HL-60 (cell line): ENCODE measurements at regions not wholly inside any gene's neighbourhood (a gene's known extent, or its start where the extent isn't known, plus 50 kb on each side); places are given as distances from the start of the nearest gene placed in this dataset.

ENCODE experiments used
- DNase-seq, 2 experiments: peaks; one replicate each; pipeline ENCODE4 v3.0.0-alpha.2; 2010 to 2020; ENCODE audit warnings: low read depth in 1 of 2, low spot score in 1 of 2
- H3K27ac ChIP-seq: fragments of 250-450 bp; sonication (Bioruptor Pico); replicated peaks from 2 replicates; pipeline ENCODE4 v1.5.1; 2020; ENCODE audit warnings: mild to moderate bottlenecking, moderate library complexity
- H3K27me3 ChIP-seq: fragments of 250-450 bp; sonication (Bioruptor Pico); 2 replicates; pipeline ENCODE4 v1.5.1; 2021; ENCODE audit warnings: mild to moderate bottlenecking, moderate library complexity; ENCODE audit not compliant: insufficient read depth, poor library complexity, severe bottlenecking
- H3K4me3 ChIP-seq: replicated peaks from 2 replicates; pipeline ENCODE4 v1.5.1; 2011; ENCODE audit warnings: mild to moderate bottlenecking, control low read depth, low read length; ENCODE audit not compliant: insufficient read depth
- GABPA ChIP-seq: IDR thresholded peaks from 2 replicates; pipeline ENCODE4 v1.6.1; 2012; ENCODE audit warnings: low read depth
- POLR2AphosphoS5 ChIP-seq: IDR thresholded peaks from 2 replicates; pipeline ENCODE4 v1.6.1; 2012; ENCODE audit warnings: low read depth
- REST ChIP-seq: IDR thresholded peaks from 2 replicates; pipeline ENCODE4 v1.6.1; 2012; ENCODE audit warnings: low read depth; ENCODE audit not compliant: insufficient replicate concordance
- SPI1 ChIP-seq: IDR thresholded peaks from 2 replicates; pipeline ENCODE4 v1.6.1; 2012; ENCODE audit warnings: low read depth, mild to moderate bottlenecking, borderline replicate concordance
- TF ChIP-seq, protein P1 (sequence below): IDR thresholded peaks from one replicate; pipeline ENCODE4 v1.5.1; 2011; ENCODE audit warnings: low read length, control low read depth, inconsistent platforms; ENCODE audit not compliant: insufficient read depth

DNA sequence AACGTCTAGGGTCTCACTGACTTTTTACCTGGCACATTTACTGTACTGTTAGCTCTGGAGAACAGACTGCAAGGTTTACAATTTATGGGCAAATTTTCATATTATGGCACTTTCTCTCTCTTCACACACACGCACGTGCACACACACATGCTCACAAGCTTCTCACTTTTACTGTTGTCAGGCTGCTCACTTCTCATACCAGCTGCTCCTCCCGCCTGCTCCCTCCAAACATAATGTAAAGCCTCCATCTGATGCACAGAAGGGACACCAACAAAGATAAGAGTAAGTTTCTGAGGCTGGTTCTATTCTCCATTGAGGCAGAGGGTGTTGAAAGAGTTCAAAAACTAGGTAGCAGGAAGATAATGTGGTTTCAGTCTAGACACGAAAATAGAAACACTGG, 128.9 kb upstream of the DCLK2 start:
- no peaks in the 10 kb centered on the region for H3K27me3 ChIP-seq
- TF ChIP-seq, protein P1, sequence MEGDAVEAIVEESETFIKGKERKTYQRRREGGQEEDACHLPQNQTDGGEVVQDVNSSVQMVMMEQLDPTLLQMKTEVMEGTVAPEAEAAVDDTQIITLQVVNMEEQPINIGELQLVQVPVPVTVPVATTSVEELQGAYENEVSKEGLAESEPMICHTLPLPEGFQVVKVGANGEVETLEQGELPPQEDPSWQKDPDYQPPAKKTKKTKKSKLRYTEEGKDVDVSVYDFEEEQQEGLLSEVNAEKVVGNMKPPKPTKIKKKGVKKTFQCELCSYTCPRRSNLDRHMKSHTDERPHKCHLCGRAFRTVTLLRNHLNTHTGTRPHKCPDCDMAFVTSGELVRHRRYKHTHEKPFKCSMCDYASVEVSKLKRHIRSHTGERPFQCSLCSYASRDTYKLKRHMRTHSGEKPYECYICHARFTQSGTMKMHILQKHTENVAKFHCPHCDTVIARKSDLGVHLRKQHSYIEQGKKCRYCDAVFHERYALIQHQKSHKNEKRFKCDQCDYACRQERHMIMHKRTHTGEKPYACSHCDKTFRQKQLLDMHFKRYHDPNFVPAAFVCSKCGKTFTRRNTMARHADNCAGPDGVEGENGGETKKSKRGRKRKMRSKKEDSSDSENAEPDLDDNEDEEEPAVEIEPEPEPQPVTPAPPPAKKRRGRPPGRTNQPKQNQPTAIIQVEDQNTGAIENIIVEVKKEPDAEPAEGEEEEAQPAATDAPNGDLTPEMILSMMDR = no peak
- TF ChIP-seq REST (no peak), GABPA (no peak), POLR2AphosphoS5 (no peak), SPI1 (no peak)
- H3K27ac ChIP-seq = no peak overlapping the region
- no peak for DNase-seq
- H3K4me3 ChIP-seq = no peak overlapping the region

DNA sequence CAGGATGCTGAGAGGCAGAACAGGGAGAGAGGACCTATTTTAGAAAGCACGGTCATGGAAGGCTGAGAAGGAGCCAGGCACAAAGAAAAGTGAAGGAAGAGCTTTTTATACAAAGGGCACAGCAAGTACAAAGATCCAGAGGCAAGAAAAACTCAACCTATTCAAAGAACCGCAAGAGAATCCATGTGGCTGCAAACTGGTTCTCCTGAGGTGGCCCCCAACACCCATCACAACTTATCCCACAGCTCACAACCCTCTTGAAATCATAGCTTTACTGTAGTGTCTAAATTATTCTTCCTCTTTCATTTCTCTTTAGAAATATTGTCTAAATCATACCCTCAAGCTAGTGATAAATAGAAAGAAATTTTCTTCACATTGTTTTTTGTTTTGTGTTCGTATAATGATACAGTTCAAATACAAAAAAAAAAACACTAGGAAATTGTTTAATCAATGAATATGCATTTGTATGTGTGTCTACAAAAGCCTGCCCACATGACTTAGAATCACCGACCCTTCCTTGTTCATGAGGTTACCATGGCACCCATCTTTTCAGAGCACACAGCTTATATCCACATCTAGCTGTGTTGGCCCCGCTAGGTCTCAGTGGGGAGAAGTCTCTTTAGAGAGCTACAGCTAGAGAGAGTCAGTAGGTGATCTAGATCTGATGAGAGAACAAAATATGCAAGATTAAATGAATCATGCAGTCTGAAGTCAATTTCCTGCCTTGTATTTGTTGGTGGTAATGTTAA, 126.9 kb upstream of the DCLK2 start:
- Histone ChIP-seq H3K4me3 (no peak overlapping the region), H3K27ac (no peak overlapping the region), H3K27me3 (no peaks in the 10 kb centered on the region)
- TF ChIP-seq SPI1 = no peak
- TF ChIP-seq POLR2AphosphoS5 = no peak
- TF ChIP-seq, protein P1 = no peak
- TF ChIP-seq GABPA = no peak
- no peak for TF ChIP-seq REST
- no peak for DNase-seq

GRCh38 chr4:149952101-149952500, 126.1 kb upstream of the DCLK2 start:
- Histone ChIP-seq H3K27me3 (no peaks in the 10 kb centered on the region), H3K27ac (no peak overlapping the region), H3K4me3 (no peak overlapping the region)
- DNase-seq = no peak
- TF ChIP-seq GABPA (no peak), POLR2AphosphoS5 (no peak), REST (no peak), SPI1 (no peak)
- TF ChIP-seq, protein P1 = no peak
